Gastroesophageal sphincter (tissue), 4 donors: ENCODE measurements at regions not wholly inside any gene's neighbourhood (a gene's known extent, or its start where the extent isn't known, plus 50 kb on each side); places are given as distances from the start of the nearest gene placed in this dataset.

Experiments
- ATAC-seq: fragments of 150-250 bp; one replicate; pipeline ENCODE4 v1.9.1; 2016; ENCODE audit warnings: mild to moderate bottlenecking, moderate library complexity
- H3K27ac ChIP-seq, 4 donors: fragments of 200-600 bp; sonication (generic) in 3 of 4; 1 replicate in 3 of 4; 2 replicates in 1 of 4; pipeline ENCODE4 v1.5.1; 2016 to 2019
- H3K27me3 ChIP-seq: fragments of 200-600 bp; sonication (generic); one replicate; pipeline ENCODE4 v1.5.1; 2019
- H3K36me3 ChIP-seq, 2 donors: fragments of 200-600 bp; sonication (generic); one replicate each; pipeline ENCODE4 v1.5.1; 2019; ENCODE audit warnings: control low read depth in 1 of 2
- H3K4me1 ChIP-seq, 3 donors: fragments of 200-600 bp; sonication (generic); 1 replicate in 2 of 3; 2 replicates in 1 of 3; pipeline ENCODE4 v1.5.1; 2016 to 2019; ENCODE audit warnings: control low read depth in 2 of 3
- H3K4me3 ChIP-seq, 2 donors: fragments of 200-600 bp; sonication (generic); one replicate each; pipeline ENCODE4 v1.5.1; 2019; ENCODE audit warnings: mild to moderate bottlenecking in 1 of 2, moderate library complexity in 1 of 2
- H3K9me3 ChIP-seq, 3 donors: fragments of 200-600 bp; sonication (generic); one replicate each; pipeline ENCODE4 v1.5.1; 2017 to 2019; ENCODE audit warnings: control low read depth in 2 of 3
- EP300 ChIP-seq: sonication (generic); formaldehyde crosslinking; IDR thresholded peaks from one replicate; pipeline ENCODE4 v1.6.1; 2017; ENCODE audit warnings: antibody characterized with exemption, mild to moderate bottlenecking
- POLR2A ChIP-seq, 2 donors: fragments of 450-650 bp; IDR thresholded peaks; one replicate each; pipeline ENCODE4 v1.6.1; 2017; ENCODE audit warnings: antibody characterized with exemption in 2 of 2, mild to moderate bottlenecking in 2 of 2, moderate library complexity in 1 of 2
- POLR2AphosphoS5 ChIP-seq: sonication (generic); formaldehyde crosslinking; IDR thresholded peaks from one replicate; pipeline ENCODE4 v1.6.1; 2017; ENCODE audit warnings: antibody characterized with exemption
- WGBS, 2 donors: methylation state at CpG; one replicate each; pipeline ENCODE4 v1.1.5; 2018; ENCODE audit warnings: low coverage in 1 of 2; 5-methylcytosine and 5-hydroxymethylcytosine counted together
- TF ChIP-seq, protein P1 (sequence below), 4 experiments: fragments of 200-600 bp in 2 of 4; fragments of 450-650 bp in 2 of 4; sonication (generic) in 1 of 4; IDR thresholded peaks; one replicate each; pipeline ENCODE4 v1.5.1; 2017 to 2019; ENCODE audit warnings: antibody characterized with exemption in 4 of 4, mild to moderate bottlenecking in 2 of 4, moderate library complexity in 2 of 4

DNA sequence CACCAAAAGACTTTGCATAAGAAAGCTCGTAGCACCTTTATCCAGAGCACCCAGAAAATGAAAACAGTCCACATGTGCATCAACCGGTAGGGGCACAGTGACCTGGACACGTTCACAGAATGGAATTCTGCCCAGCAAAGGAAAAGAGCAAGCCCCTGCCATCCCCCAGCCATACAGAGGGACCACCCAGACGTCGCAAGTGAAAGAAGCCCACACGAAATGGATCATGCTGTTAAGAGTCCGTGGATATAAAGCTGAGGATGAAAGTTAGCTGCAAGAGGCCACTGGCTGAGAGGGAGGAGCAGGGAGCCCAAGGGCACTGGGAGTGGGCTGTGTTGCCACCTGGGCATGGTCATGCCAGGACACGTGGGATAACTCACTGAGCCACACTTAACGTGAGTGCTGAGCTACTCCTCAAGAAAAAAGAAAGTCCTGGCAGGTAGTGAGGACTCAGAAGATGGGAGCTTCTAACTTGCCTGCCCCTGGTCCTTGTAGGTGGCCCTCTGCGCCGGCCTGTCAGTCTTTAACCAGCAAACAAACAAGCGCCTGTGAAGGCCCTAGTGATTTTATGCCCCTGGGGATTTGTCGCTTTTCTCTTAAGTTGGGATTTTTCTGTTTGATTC lies 190.7 kb downstream of the C16orf95 start:
- Histone ChIP-seq H3K4me3 (no peak overlapping the region), H3K9me3 (peaks cover 0 to 33% (median 0%) of the 10 kb centered on the region in 3 donors), H3K27ac (peak overlapping the region in 1 of 4 donors; percentile 40), H3K4me1 (peaks cover 0 to 17% (median 6%) of the 10 kb centered on the region in 3 donors), H3K27me3 (peaks cover 39% of the 10 kb centered on the region), H3K36me3 (no peaks in the 10 kb centered on the region)
- ATAC-seq = no peak
- 65 to 68% methylated on average over 10 to 12 of the region's 13 CpGs for WGBS, 2 donors
- TF ChIP-seq, protein P1, sequence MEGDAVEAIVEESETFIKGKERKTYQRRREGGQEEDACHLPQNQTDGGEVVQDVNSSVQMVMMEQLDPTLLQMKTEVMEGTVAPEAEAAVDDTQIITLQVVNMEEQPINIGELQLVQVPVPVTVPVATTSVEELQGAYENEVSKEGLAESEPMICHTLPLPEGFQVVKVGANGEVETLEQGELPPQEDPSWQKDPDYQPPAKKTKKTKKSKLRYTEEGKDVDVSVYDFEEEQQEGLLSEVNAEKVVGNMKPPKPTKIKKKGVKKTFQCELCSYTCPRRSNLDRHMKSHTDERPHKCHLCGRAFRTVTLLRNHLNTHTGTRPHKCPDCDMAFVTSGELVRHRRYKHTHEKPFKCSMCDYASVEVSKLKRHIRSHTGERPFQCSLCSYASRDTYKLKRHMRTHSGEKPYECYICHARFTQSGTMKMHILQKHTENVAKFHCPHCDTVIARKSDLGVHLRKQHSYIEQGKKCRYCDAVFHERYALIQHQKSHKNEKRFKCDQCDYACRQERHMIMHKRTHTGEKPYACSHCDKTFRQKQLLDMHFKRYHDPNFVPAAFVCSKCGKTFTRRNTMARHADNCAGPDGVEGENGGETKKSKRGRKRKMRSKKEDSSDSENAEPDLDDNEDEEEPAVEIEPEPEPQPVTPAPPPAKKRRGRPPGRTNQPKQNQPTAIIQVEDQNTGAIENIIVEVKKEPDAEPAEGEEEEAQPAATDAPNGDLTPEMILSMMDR (IDR thresholded peaks at IDR 0.05) = no peak
- TF ChIP-seq EP300 = no peak
- no peak for TF ChIP-seq POLR2AphosphoS5

DNA sequence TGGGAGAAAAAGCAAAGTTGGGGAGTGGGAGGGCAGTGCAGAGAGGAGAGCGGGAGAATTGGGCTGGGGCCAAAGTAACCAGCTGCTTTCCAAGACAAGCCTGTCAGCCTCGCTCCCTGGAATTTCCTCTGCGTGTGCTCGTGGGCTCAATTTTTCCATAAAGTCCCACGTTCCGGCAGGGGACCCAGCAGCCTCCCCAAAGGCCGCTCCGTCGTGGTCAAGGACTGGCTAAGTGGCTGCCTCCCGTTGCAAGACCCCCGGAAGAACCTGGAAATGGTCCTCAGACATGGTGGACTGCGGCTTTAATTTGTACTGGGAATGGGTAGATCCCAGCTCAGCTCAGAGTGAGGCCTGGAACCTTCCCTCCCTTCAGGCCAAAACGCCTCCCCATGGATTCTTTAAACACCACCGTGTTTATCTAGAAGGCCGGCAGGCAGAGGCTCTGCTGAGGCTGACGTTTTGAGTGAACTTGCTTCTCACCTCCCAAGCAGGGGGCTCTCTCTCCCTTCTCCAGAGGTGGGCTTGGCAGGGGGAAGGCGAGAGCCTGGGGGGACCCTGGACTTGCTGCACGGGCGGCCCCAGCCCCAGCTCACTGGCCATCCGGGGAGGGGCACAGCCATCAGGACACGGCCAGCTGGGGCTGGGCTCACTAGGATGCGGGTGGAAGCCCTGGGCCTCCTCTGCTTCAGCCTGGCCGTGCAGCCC lies 190.0 kb downstream of the C16orf95 start:
- peak overlapping the region in 3 of 4 donors; percentile 17 to 48 (median 40) for H3K27ac ChIP-seq
- no peak for ATAC-seq
- TF ChIP-seq, protein P1 (IDR thresholded peaks at IDR 0.05) = no peak
- TF ChIP-seq EP300 = no peak

DNA sequence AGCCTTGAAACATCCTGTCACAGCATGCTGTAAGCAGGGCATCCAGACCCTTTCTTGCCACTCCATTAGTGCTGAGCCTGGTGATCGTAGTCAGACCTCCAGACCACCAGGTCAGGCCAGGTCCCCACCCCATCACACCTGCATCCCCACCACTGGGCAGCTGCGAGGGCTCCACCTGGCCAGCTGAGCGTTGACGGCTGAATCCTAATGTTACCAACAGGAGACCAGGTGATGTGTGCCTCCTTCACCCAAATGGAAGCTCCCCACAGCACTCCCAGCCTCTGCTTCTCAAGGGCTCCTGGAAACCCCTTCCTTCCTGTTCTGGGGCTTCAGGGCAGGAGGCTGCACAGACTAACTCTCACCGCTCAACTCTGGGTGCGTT lies 189.4 kb downstream of the C16orf95 start:
- no peak for ATAC-seq

More for the DNA sequence above, 190.0 kb downstream of the C16orf95 start:
- Histone ChIP-seq H3K36me3 (no peaks in the 10 kb centered on the region), H3K4me3 (no peak overlapping the region), H3K27me3 (peaks cover 43% of the 10 kb centered on the region), H3K9me3 (peaks cover 0 to 40% (median 0%) of the 10 kb centered on the region in 3 donors), H3K4me1 (peaks cover 0 to 17% (median 6%) of the 10 kb centered on the region in 3 donors)
- 0% methylated on average over 3 to 7 of the region's 23 CpGs for WGBS, 2 donors

DNA sequence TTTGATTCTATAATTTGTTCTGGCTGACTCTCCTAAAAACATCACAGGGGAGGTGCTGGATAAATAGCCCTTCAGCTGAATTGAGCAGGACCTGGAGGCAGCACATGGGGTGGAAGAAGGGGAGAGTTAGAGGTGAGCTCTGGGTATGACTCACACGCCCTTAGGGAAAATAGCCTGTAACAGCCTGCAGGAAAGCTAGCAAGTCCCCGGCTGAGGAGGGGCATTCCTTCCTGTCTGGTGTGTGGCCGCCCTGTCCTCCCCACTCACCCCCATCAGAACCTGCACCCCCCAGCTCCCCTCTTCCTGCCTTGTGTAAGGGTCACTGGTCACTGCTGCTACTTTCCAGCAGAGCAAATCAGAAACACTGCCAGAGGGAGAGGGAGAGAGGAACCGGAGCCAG lies 187.4 kb downstream of the C16orf95 start:
- Histone ChIP-seq H3K4me1 (peaks cover 0 to 17% (median 6%) of the 10 kb centered on the region in 3 donors), H3K36me3 (no peaks in the 10 kb centered on the region), H3K4me3 (no peak overlapping the region), H3K27ac (no peak overlapping the region), H3K9me3 (peaks cover 0 to 41% (median 0%) of the 10 kb centered on the region in 3 donors), H3K27me3 (peaks cover 56% of the 10 kb centered on the region)
- TF ChIP-seq POLR2AphosphoS5 = no peak
- TF ChIP-seq, protein P1 (IDR thresholded peaks at IDR 0.05) = no peak
- no peak for TF ChIP-seq EP300
- no peak for TF ChIP-seq POLR2A (IDR thresholded peaks at IDR 0.05)
- 72% methylated on average over 2 of the region's 4 CpGs; no CpG with 5 or more reads in 1 of the 2 donors for WGBS, 2 donors
- no peak for ATAC-seq

More for the DNA sequence above, 189.4 kb downstream of the C16orf95 start:
- Histone ChIP-seq H3K9me3 (peaks cover 0 to 45% (median 0%) of the 10 kb centered on the region in 3 donors), H3K27ac (peak overlapping the region in 2 of 4 donors; percentile 40 to 48), H3K36me3 (no peaks in the 10 kb centered on the region), H3K27me3 (peaks cover 48% of the 10 kb centered on the region), H3K4me1 (peaks cover 0 to 17% (median 6%) of the 10 kb centered on the region in 3 donors), H3K4me3 (no peak overlapping the region)
- no peak for TF ChIP-seq POLR2AphosphoS5
- TF ChIP-seq POLR2A (IDR thresholded peaks at IDR 0.05) = no peak
- no peak for TF ChIP-seq EP300
- TF ChIP-seq, protein P1 (IDR thresholded peaks at IDR 0.05) = no peak
- WGBS, 2 donors = 80 to 100% methylated on average over 1 to 2 of the region's 6 CpGs
